ENCODE measurements at regions not wholly inside any gene's neighbourhood (a gene's known extent, or its start where the extent isn't known, plus 50 kb on each side); places are given as distances from the start of the nearest gene placed in this dataset.

- no peaks in the 10 kb centered on the region for H3K36me3 ChIP-seq (ENCODE audit: control insufficient read depth in 2 of 2, extremely low read depth in 1 of 2, insufficient read depth in 2 of 2, low read length in 2 of 2)
- H3K9ac ChIP-seq (ENCODE audit: control insufficient read depth, extremely low read depth, insufficient read depth, low read length): no peak overlapping the region
- DNase-seq (ENCODE audit: low read depth, low spot score): no peak
- H3K9me1 ChIP-seq (ENCODE audit: control insufficient read depth, extremely low read depth, insufficient read depth, low read length): no peaks in the 10 kb centered on the region
- no peaks in the 10 kb centered on the region for H4K20me1 ChIP-seq (ENCODE audit: control insufficient read depth, extremely low read depth, insufficient read depth, low read length)
- H3K4me3 ChIP-seq (ENCODE audit: control insufficient read depth in 2 of 3, extremely low read depth in 1 of 3, insufficient read depth in 2 of 3, low read depth in 1 of 3, low read length in 3 of 3): no peak overlapping the region
- H3K4me1 ChIP-seq (ENCODE audit: control insufficient read depth, extremely low read depth, insufficient read depth, low read length): no peaks in the 10 kb centered on the region
- FAIRE-seq: no peak
- no peak overlapping the region for H3K27ac ChIP-seq (ENCODE audit: control insufficient read depth, insufficient read depth, low read length)
- dilution Hi-C loops (cut with MboI; ENCODE audit: extremely low pct_ligation_motif_present, low sequenced_read_pairs): no loop called here
- TF ChIP-seq EZH2 (IDR thresholded peaks at IDR 0.05; ENCODE audit: low read length) (no peak), CTCF (optimal IDR thresholded peaks at IDR 0.05 in 1 of 3, IDR thresholded peaks at IDR 0.05 in 1 of 3, conservative IDR thresholded peaks at IDR 0.05 in 1 of 3; ENCODE audit: extremely low read depth in 1 of 3, insufficient read depth in 2 of 3, low read length in 3 of 3) (no peak)
- H3K9me3 ChIP-seq (ENCODE audit: control insufficient read depth, low read depth, low read length): no peaks in the 10 kb centered on the region
- peaks cover 14% of the 10 kb centered on the region for H3K27me3 ChIP-seq (ENCODE audit: control insufficient read depth, extremely low read depth, insufficient read depth, low read length)
- no peak overlapping the region for H2AFZ ChIP-seq (ENCODE audit: control insufficient read depth, low read length)
- H3K4me2 ChIP-seq (ENCODE audit: control insufficient read depth, extremely low read depth, insufficient read depth, low read depth, low read length): no peak overlapping the region
- H3K79me2 ChIP-seq (ENCODE audit: control insufficient read depth, insufficient read depth, low read length): no peaks in the 10 kb centered on the region
Measured at GRCh38 chr2:45134726-45135125, 125.5 kb upstream of the SIX2 start.

GRCh38 chr2:45134014-45134413 is 124.8 kb upstream of the SIX2 start:
- dilution Hi-C loops (cut with MboI; ENCODE audit: extremely low pct_ligation_motif_present, low sequenced_read_pairs): no loop called here
- Histone ChIP-seq H3K79me2 (ENCODE audit: control insufficient read depth, insufficient read depth, low read length) (no peaks in the 10 kb centered on the region), H3K9ac (ENCODE audit: control insufficient read depth, extremely low read depth, insufficient read depth, low read length) (no peak overlapping the region), H3K9me3 (ENCODE audit: control insufficient read depth, low read depth, low read length) (no peaks in the 10 kb centered on the region), H3K4me1 (ENCODE audit: control insufficient read depth, extremely low read depth, insufficient read depth, low read length) (no peaks in the 10 kb centered on the region), H3K4me3 (ENCODE audit: control insufficient read depth in 2 of 3, extremely low read depth in 1 of 3, insufficient read depth in 2 of 3, low read depth in 1 of 3, low read length in 3 of 3) (no peak overlapping the region), H3K9me1 (ENCODE audit: control insufficient read depth, extremely low read depth, insufficient read depth, low read length) (no peaks in the 10 kb centered on the region), H4K20me1 (ENCODE audit: control insufficient read depth, extremely low read depth, insufficient read depth, low read length) (no peaks in the 10 kb centered on the region), H3K4me2 (ENCODE audit: control insufficient read depth, extremely low read depth, insufficient read depth, low read depth, low read length) (no peak overlapping the region), H3K27me3 (ENCODE audit: control insufficient read depth, extremely low read depth, insufficient read depth, low read length) (peaks cover 14% of the 10 kb centered on the region), H3K27ac (ENCODE audit: control insufficient read depth, insufficient read depth, low read length) (no peak overlapping the region), H2AFZ (ENCODE audit: control insufficient read depth, low read length) (no peak overlapping the region), H3K36me3 (ENCODE audit: control insufficient read depth in 2 of 2, extremely low read depth in 1 of 2, insufficient read depth in 2 of 2, low read length in 2 of 2) (no peaks in the 10 kb centered on the region)
- FAIRE-seq: no peak
- TF ChIP-seq EZH2 (IDR thresholded peaks at IDR 0.05; ENCODE audit: low read length) (no peak), CTCF (optimal IDR thresholded peaks at IDR 0.05 in 1 of 3, IDR thresholded peaks at IDR 0.05 in 1 of 3, conservative IDR thresholded peaks at IDR 0.05 in 1 of 3; ENCODE audit: extremely low read depth in 1 of 3, insufficient read depth in 2 of 3, low read length in 3 of 3) (no peak)
- no peak for DNase-seq (ENCODE audit: low read depth, low spot score)

Measured in keratinocyte (primary cell).